OCI-LY3 (cell line): ENCODE measurements at regions not wholly inside any gene's neighbourhood (a gene's known extent, or its start where the extent isn't known, plus 50 kb on each side); places are given as distances from the start of the nearest gene placed in this dataset.

Experiments
- CTCF ChIP-seq: fragments of 200-600, 300-600 bp; sonication (generic); IDR thresholded peaks from 2 replicates; pipeline ENCODE4 v1.5.1; 2014; ENCODE audit warnings: antibody characterized with exemption, low read length, low read depth
- EZH2phosphoT487 ChIP-seq: fragments of 200-600 bp; shearing (Covaris generic); IDR thresholded peaks from 2 replicates; pipeline ENCODE4 v1.6.1; 2018; ENCODE audit warnings: antibody characterized with exemption, mixed run types, low read depth

DNA sequence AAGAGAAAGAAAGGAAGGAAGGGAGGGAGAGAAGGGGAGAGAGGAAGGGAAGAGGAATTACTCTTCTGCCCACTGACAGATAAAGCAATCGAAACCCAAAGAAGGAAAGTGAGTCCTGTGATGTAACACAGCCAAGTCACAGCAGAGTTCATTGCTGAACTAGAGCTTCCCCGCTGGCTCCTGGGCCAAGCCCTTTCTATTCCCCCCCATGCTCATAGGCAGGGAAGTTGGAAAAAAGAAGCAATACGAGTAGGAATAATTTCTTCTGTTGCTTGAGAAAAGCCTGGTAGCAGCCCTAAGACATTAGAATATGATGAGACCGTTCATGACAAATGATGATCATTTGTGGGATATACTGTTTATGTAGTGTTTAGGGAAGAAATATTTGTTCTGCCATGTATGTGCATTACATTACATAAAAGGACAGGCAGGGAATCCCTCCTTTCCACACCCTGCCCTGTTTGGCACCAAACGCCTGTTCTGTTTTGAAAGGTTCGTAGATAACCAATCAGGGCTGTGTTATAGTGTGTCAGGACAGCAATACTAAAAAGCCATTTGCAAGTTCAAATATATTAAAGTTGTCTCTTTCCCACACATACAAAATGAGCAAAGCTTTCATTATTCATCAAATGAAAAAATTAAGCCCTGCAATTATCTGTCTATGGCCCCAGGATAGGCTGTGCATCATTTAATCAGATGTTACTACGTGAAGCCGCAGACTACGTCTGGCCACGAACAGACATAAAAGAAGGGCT is 111.0 kb upstream of the TRPM1 start:
- TF ChIP-seq CTCF: no peak
- TF ChIP-seq EZH2phosphoT487: no peak
